AG09319 (cell line): ENCODE measurements at regions not wholly inside any gene's neighbourhood (a gene's known extent, or its start where the extent isn't known, plus 50 kb on each side); places are given as distances from the start of the nearest gene placed in this dataset.
A peak's percentile ranks its signal among the peaks of the same experiment; 100 is the strongest.

Source experiments
- DNase-seq: peaks from one replicate; pipeline ENCODE4 v3.0.0-alpha.2; 2010; ENCODE audit warnings: low read depth; ENCODE audit errors: extremely low read depth
- TF ChIP-seq, protein P1 (sequence below): IDR thresholded peaks from 2 replicates; pipeline ENCODE4 v1.5.1; 2011; ENCODE audit warnings: low read depth, mild to moderate bottlenecking, inconsistent platforms, low read length, moderate library complexity

DNA sequence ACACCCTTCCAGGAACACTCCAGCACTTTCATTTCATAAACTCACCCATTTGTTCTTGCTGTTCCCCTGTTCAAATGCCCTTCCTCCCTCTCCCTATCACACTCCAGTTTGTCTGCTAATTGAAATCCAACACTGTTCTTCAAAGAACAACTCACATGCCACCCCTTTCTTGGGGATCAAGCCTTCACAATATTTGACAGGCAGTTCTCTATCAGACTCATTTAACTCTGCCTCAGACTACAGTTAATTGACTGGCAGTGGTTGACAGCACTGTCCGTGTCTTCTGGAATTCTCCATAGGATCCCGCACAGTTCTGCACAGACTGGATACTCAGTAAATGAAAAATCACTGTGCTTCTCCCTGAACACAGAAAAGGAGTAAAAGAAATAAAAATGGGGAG lies 87.8 kb downstream of the PMP22 start:
- no peak for DNase-seq
- TF ChIP-seq, protein P1, sequence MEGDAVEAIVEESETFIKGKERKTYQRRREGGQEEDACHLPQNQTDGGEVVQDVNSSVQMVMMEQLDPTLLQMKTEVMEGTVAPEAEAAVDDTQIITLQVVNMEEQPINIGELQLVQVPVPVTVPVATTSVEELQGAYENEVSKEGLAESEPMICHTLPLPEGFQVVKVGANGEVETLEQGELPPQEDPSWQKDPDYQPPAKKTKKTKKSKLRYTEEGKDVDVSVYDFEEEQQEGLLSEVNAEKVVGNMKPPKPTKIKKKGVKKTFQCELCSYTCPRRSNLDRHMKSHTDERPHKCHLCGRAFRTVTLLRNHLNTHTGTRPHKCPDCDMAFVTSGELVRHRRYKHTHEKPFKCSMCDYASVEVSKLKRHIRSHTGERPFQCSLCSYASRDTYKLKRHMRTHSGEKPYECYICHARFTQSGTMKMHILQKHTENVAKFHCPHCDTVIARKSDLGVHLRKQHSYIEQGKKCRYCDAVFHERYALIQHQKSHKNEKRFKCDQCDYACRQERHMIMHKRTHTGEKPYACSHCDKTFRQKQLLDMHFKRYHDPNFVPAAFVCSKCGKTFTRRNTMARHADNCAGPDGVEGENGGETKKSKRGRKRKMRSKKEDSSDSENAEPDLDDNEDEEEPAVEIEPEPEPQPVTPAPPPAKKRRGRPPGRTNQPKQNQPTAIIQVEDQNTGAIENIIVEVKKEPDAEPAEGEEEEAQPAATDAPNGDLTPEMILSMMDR = no peak

DNA sequence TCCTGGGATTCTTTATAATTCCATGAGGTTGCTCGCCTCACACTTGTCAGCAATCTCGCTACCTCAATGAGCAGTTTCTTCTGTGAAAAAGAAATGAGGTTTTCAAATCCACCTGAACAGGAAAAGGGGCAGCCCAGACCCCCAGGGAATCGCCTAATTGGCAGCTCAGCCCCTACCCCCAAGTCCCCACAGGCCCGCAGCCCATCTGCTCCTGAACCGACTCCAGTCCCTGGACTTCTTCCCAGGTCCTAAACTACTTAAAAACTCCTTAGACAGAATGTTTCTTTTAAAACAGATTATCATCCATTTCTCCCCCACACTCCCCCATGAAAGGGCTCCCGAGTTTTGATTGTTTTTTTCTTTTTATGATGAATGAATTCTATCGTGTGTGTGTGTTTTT lies 89.8 kb downstream of the PMP22 start:
- no peak for DNase-seq
- TF ChIP-seq, protein P1 = no peak

DNA sequence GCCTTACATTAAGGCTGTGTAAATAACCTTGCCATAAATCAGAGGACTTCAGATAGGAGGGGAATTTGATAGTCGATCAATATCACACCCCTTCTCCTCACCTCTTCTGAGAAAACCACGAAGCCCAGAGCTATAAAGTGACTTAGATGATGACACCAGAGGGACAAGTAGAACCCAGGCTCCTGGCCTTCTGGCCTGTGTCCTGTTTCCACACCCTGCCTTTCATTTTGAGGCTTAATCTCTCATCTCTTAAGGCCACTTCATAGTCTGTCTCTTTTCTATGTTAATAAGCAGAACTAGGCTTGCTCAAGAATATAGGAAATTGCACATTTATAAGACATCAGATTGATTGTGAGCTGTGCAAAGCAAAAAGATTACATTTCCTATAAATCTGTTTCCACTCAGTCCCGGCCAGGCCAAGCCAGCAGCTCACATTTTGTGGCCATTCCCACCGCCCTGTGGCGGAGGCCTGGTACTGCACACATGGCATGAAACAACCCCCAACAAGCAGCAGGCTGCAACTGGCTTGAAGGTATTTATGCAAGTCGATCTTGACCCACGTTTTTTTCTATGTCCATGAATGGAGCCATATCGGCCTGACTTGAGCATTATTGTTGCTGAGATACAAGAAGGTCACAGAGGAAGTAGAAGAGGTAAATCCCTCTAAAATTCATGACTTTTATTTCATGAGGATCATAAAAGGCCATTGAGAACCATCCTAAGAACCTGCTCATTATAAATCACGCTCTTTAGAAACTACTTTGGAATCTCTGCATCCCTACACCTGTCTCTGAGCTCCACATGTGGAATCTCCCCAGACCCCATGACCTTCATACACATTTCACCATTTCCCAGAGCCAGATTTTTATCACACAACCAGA lies 93.7 kb downstream of the PMP22 start:
- peak; percentile 64 for DNase-seq
- TF ChIP-seq, protein P1 = peak; percentile 99

DNA sequence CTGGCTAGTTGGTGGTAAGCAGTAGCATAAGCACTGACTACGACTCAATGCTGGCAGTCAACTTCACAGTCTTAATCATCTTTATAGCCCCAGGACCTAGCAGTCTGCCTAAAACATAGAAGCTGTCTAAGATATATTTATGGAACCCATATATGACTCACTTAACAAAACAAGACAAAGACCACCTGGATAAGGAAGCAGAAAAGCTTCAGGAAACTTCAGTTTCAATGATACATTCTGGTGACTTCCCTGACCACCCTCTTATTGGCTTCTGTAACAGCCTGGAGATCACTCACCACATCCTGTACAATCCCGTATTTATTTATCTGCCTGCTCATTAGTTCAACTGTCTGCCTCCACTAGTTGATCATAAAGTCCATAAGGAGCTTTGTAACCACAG lies 95.5 kb downstream of the PMP22 start:
- TF ChIP-seq, protein P1 = no peak
- no peak for DNase-seq

DNA sequence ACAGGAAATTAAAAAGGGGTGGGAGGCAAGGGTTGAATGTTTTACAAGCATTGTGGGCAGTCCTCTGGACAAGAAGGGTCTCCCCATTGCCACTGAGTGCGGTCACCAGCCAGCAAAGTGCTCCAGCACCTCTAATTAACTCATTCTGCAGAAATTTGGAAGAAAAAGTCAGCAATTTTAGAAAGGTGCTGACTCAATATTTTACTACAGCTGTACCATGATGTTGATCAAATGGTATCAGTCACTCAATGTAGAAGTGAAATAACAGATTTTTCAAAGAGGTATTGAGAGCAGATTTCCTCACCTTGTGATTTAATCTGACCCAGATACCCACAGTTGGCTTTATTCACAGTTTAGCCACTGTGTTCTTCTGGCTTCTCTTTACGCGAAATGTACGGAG lies 96.7 kb downstream of the PMP22 start:
- no peak for DNase-seq
- TF ChIP-seq, protein P1 = no peak

DNA sequence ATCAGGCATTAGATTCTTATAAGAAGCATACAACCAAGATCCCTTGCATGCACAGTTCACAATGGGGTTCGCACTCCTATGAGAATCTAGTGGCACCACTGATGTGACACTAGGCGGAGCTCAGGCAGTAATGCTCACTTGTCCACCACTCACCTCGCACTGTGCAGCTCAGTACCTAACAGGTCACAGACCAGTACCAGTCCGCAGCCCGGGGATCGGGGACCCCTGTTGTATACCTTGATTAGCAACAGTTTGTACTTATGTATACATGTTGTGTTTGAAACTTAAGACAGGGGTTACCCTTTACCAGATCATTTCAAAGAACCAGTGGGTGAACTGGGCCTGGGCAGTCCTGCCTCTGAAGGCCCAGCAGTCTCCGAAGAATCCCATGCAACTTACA lies 103.7 kb downstream of the PMP22 start:
- TF ChIP-seq, protein P1 = no peak
- DNase-seq = no peak

DNA sequence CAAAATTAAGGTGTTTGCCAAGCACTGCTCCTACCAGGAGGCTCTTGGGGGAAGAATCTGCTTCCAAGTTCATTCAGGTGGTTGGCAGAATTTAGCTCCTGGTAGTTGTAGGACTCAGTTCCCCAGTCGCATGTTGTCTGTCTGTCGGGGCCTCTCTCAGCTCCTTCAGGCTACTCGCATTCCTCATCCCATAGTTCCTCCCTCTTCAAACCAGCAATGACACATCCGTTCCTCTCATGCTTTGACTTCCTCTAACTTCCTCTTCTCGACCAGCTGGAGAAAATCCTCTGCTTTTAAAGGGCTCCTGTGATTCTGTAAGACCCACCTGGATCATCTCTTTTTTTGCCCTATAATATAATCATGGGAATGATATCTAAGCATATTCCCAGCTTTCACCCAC lies 108.1 kb downstream of the PMP22 start:
- TF ChIP-seq, protein P1 = no peak
- no peak for DNase-seq
